ENCODE measurements at regions not wholly inside any gene's neighbourhood (a gene's known extent, or its start where the extent isn't known, plus 50 kb on each side); places are given as distances from the start of the nearest gene placed in this dataset.
A peak's percentile ranks its signal among the peaks of the same experiment; 100 is the strongest.
"Not testable (repeated sequence)": the region's sequence is repeated elsewhere in the genome, so short reads cannot be mapped to it uniquely, and the experiment has no call there.

DNA sequence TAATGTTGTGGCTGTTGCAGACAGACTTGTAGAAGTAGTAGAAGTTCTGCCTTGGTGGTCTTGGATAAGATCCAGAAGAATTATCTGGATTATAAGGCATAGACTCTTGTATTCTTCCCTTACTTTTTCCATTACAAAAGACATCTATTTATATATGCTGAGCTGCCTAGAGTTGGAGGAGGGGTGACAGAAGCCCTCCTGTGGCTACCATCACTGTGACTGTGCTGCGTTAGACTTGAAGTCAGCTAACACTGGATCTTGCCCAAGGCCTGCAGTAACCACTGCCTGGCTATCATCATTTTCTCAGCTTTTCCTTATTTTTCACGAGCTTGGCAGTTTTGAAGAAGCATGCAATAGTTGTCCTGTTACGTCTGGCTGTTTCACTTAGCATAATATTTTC lies 684.8 kb upstream of the BCHE start:
- DNase-seq (ENCODE audit: low spot score) = no peak

DNA sequence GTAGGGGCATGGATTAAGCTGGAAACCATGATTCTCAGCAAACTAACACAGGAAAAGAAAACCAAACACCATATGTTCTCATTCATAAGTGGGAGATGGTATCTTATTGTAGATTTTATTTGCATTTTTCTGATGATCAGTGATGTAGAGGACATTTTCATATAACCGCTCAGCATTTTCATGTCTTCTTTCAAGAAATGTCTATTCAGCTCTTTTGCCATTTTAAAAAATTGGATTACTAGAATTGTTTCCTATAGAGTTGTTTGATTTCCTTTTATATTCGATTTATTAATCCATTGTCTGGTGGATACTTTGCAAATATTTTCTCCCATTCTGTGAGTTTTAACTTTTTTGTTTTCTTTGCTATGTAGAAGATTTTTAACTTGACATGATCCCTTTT lies 682.2 kb upstream of the BCHE start:
- DNase-seq (ENCODE audit: low spot score) = no peak

- no peak for DNase-seq (ENCODE audit: low spot score)
These were observed 680.8 kb upstream of the BCHE start for GRCh38 chr3:166518040-166518439.

DNA sequence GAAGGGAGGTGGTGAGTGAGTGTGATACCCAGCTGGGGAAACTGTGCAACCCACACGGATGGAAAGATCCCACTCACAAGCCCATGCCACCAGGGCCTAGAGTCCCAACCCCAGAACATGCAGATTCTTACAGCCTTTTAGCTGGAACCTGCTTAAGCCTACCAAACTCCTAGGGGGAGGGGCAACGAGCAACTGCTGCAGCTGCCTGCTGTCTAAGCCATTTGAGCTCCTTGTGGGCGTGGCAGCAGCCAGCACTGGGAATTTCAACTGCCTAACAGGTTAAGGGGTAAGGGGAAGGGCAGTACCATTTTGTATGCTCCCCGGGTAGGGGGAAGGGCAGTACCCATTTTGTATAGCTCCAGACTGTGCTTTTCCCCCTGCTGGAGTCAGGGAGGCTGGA lies 673.2 kb upstream of the BCHE start:
- DNase-seq (ENCODE audit: low spot score) = no peak

- DNase-seq (ENCODE audit: low spot score) = not testable (repeated sequence)
These were observed 663.2 kb upstream of the BCHE start for GRCh38 chr3:166500420-166500819.

GRCh38 chr3:166499636-166500035 lies 662.4 kb upstream of the BCHE start:
- no peak for DNase-seq (ENCODE audit: low spot score)

DNA sequence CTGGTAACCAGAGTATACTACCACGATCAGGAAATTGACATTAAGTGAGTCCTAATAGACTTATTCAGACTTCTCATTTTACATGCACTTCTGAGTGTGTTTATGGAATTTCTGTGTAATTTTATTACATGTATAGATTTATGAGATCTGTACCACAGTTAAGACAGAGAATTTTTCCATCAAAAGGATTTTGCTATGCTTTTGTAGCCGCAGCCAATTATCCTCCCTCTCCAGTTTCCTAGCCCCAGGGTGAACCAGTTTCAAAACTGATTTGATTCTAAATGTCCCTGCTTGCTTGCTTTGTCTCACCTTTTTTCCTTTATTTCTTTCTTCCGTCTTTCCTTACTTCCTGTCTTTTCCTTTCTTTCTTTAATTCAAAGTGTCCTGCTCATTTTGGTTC lies 661.2 kb upstream of the BCHE start:
- DNase-seq (ENCODE audit: low spot score) = no peak

DNA sequence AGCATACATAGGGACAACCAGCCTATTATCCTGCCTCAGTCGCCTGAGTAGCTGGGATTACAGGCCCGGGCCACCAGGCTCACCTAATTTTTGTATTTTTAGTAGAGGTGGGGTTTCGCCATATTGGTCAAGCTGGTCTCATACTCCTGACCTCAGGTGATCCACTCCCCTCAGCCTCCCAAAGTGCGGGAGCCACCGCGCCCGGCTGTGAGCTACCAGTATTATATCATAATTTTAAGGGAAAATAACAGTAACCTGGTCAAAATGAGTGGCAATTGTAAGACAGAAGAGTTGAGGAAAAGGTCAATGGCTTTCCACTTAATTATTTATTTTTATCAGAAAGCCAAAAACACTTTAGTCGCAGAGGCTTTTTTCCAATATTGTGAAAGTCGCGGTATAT lies 652.6 kb upstream of the BCHE start:
- DNase-seq (ENCODE audit: low spot score) = no peak

- no peak for DNase-seq (ENCODE audit: low spot score)
These were observed 651.9 kb upstream of the BCHE start for GRCh38 chr3:166488977-166489672.

GRCh38 chr3:166484470-166484869 lies 647.2 kb upstream of the BCHE start:
- no peak for DNase-seq (ENCODE audit: low spot score)

DNA sequence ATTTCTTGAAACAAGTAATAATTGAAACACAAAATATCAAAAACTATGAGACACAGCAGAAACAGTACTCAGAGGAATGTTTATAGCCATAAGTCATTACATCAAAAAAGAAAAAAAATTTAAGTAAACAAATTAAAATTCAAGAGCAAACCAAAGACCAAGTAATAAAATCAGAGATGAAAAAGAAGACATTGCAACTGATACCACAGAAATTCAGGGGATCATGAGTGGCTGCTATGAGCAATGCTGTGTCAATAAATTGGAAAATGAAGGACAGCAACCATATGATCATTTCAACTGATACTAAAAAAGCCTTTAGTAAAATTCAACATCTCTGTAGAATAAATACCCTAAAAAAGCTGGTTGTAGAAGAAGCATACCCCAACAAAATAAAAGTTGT lies 644.1 kb upstream of the BCHE start:
- no peak for DNase-seq (ENCODE audit: low spot score)

DNA sequence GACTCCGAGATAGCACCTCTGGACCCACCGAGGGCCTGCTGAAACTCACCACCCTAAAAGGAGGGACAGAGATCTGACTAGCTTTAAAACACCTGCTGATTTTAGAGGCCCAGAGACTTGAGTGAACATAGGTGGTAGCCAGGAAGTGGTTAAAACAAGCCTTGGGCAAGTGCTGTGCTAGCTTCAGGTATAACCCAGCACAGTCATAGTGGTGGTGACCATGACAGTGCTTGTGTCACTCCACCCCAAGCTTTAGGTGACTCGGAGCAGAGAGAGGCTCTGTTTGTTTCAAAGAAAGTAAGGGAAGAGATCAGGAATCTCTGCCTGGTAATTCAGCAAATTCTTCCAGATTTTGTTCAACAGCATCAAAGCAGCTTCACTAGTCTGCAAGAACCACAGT lies 641.1 kb upstream of the BCHE start:
- DNase-seq (ENCODE audit: low spot score) = no peak

GRCh38 chr3:166473501-166473900 lies 636.3 kb upstream of the BCHE start:
- DNase-seq (ENCODE audit: low spot score) = no peak

GRCh38 chr3:166472015-166472414 lies 634.8 kb upstream of the BCHE start:
- DNase-seq (ENCODE audit: low spot score) = no peak

- peak; percentile 4 for DNase-seq (ENCODE audit: low spot score)
These were observed 634.0 kb upstream of the BCHE start for GRCh38 chr3:166471074-166471767.

- DNase-seq (ENCODE audit: low spot score) = no peak
These were observed 625.8 kb upstream of the BCHE start for GRCh38 chr3:166462891-166463470.

GRCh38 chr3:166461626-166462025 lies 624.4 kb upstream of the BCHE start:
- DNase-seq (ENCODE audit: low spot score) = no peak

DNA sequence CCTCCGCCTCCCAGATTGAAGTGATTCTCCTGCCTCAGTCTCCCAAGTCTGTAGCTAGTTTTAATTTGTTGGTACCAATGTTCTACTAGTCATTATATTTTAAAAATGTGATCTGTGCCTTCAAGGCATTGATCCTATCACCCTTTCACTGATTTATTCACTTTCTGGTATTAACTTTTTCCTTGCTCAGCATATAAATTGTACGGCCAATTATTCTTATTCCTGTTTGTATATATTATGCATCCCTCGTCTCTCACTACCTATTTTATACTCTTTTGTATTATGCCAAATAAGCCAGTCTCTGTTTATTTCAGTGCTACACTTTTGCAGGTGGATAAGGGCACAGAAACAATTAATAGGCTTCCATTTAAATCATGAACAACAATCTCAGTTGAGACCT lies 620.2 kb upstream of the BCHE start:
- no peak for DNase-seq (ENCODE audit: low spot score)

GRCh38 chr3:166456286-166456685 lies 619.1 kb upstream of the BCHE start:
- DNase-seq (ENCODE audit: low spot score) = no peak

GRCh38 chr3:166455744-166456143 lies 618.5 kb upstream of the BCHE start:
- no peak for DNase-seq (ENCODE audit: low spot score)

GRCh38 chr3:166453478-166453877 lies 616.3 kb upstream of the BCHE start:
- no peak for DNase-seq (ENCODE audit: low spot score)

DNA sequence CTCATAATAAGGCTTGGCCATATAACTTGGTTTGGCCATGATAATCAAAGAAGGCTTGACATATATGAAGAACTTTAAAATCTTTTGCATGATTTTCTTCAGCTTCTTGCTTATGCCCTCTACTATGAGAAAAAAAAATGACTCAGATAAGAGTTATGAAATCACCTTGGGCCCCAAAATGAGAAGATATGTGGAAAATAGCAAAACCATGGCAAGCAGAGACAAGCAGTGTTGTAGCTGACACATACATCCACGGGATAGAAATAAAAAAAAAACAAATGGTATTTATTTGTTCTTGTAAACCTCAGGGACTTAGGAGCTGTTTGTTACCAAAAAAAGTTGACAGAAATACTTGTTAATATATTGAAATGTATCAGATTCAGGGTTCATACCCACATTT lies 614.8 kb upstream of the BCHE start:
- DNase-seq (ENCODE audit: low spot score) = no peak

DNA sequence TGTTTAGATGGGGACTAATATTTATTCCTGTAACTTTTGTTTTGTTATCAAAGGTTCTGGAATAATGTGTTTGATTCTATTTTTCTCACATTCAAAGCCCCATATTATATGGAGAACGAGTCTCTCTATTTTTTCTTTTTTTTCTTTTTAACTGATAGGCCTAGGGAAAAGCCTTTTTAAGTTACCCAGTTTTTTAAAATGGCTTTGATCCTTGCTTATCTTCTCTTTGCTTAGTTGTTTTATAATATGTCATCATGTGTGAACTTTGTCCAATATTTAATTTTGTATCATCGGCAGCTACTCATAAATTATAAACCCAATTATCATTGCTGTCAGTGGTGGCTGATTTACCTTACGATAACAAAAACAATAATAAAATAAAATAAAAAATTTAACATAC lies 610.3 kb upstream of the BCHE start:
- no peak for DNase-seq (ENCODE audit: low spot score)

- DNase-seq (ENCODE audit: low spot score) = no peak
These were observed 609.8 kb upstream of the BCHE start for GRCh38 chr3:166446986-166447385.

Data from pons (tissue), 1 donor.